Ascending aorta (tissue), 2 donors: ENCODE measurements at regions not wholly inside any gene's neighbourhood (a gene's known extent, or its start where the extent isn't known, plus 50 kb on each side); places are given as distances from the start of the nearest gene placed in this dataset.

ENCODE experiments used
- DNase-seq, 2 donors: peaks; one replicate each; pipeline ENCODE4 v3.0.0-alpha.2; 2019; ENCODE audit warnings: low spot score in 2 of 2
- H3K27ac ChIP-seq, 2 donors: fragments of 200-600 bp; sonication (generic); one replicate each; pipeline ENCODE4 v1.5.1; 2016 to 2017; ENCODE audit warnings: mild to moderate bottlenecking in 1 of 2
- H3K27me3 ChIP-seq: fragments of 200-600 bp; sonication (generic); one replicate; pipeline ENCODE4 v1.5.1; 2017
- H3K36me3 ChIP-seq, 2 donors: fragments of 200-600 bp; sonication (generic); one replicate each; pipeline ENCODE4 v1.5.1; 2016
- H3K4me1 ChIP-seq, 2 donors: fragments of 200-600 bp; sonication (generic); one replicate each; pipeline ENCODE4 v1.5.1; 2016 to 2017; ENCODE audit warnings: mild to moderate bottlenecking in 1 of 2
- H3K4me3 ChIP-seq, 2 donors: fragments of 200-600 bp; sonication (generic); one replicate each; pipeline ENCODE4 v1.5.1; 2016 to 2017; ENCODE audit warnings: mild to moderate bottlenecking in 1 of 2
- H3K9me3 ChIP-seq, 2 donors: fragments of 200-600 bp; sonication (generic); one replicate each; pipeline ENCODE4 v1.5.1; 2016
- CTCF ChIP-seq, 3 experiments: fragments of 200-600 bp in 2 of 3; fragments of 450-650 bp in 1 of 3; sonication (generic) in 2 of 3; IDR thresholded peaks; one replicate each; pipeline ENCODE4 v1.5.1; 2016 to 2019; ENCODE audit warnings: antibody characterized with exemption in 3 of 3, mild to moderate bottlenecking in 1 of 3, moderate library complexity in 1 of 3
- intact Hi-C: fragments of 100-400 bp; cut with DNase I; formaldehyde crosslinking; loops from one replicate; pipeline ENCODE4 v1.15.1; 2023

DNA sequence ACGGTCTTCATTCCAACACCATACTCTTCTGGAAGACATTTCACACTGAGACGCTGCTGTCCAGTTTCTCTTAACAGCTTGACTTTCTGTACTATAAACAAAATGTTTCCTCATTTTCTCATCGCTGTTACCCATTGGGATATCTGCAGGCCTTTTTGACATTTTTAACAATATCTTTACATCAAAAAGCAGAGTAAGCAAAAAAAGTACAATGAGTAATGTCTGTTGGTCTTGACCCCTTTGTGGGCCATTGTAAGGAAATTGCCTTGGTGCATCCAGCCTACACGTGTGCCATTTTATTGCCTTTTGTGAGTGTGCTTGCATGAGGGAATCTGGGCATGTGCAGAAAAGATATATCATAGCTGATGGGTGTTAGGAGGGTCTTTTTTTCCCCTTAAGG, 129.1 kb upstream of the MANEA start:
- intact Hi-C loops, result no loop called here
- no peak overlapping the region for H3K27ac ChIP-seq
- no peaks in the 10 kb centered on the region for H3K27me3 ChIP-seq
- no peaks in the 10 kb centered on the region for H3K4me1 ChIP-seq
- H3K36me3 ChIP-seq, result no peaks in the 10 kb centered on the region
- H3K9me3 ChIP-seq, result no peaks in the 10 kb centered on the region
- DNase-seq, result no peak
- TF ChIP-seq CTCF (IDR thresholded peaks at IDR 0.05), result no peak
- no peak overlapping the region for H3K4me3 ChIP-seq

- no peak overlapping the region for H3K27ac ChIP-seq
- no peak overlapping the region for H3K4me3 ChIP-seq
- DNase-seq, result no peak
- no peaks in the 10 kb centered on the region for H3K36me3 ChIP-seq
- intact Hi-C loops, result no loop called here
- no peaks in the 10 kb centered on the region for H3K9me3 ChIP-seq
- TF ChIP-seq CTCF (IDR thresholded peaks at IDR 0.05), result no peak
- H3K27me3 ChIP-seq, result no peaks in the 10 kb centered on the region
- H3K4me1 ChIP-seq, result no peaks in the 10 kb centered on the region
These were observed 107.8 kb upstream of the MANEA start for GRCh38 chr6:95469511-95469910.

DNA sequence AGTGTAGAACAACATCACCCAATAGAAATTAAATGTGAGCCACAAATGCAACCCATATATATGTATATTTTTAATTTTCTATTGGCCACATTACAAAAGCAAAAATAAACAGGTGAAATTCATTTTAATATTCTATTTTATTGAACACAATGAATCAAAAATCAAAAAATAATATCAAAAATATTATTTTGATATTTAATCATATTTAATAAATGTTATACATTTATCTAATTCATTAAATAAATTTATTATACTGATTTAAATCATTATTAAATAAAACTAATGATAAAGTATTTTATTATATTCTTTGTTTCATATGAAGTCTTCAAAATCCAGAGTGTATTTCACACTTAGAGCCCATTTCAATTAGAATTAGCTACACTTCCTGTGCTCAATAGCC, 98.4 kb upstream of the MANEA start:
- Histone ChIP-seq H3K4me1 (no peaks in the 10 kb centered on the region), H3K36me3 (no peaks in the 10 kb centered on the region), H3K4me3 (no peak overlapping the region), H3K27me3 (no peaks in the 10 kb centered on the region), H3K27ac (no peak overlapping the region), H3K9me3 (no peaks in the 10 kb centered on the region)
- no peak for DNase-seq
- no peak for TF ChIP-seq CTCF (IDR thresholded peaks at IDR 0.05)
- intact Hi-C loops, result no loop called here

DNA sequence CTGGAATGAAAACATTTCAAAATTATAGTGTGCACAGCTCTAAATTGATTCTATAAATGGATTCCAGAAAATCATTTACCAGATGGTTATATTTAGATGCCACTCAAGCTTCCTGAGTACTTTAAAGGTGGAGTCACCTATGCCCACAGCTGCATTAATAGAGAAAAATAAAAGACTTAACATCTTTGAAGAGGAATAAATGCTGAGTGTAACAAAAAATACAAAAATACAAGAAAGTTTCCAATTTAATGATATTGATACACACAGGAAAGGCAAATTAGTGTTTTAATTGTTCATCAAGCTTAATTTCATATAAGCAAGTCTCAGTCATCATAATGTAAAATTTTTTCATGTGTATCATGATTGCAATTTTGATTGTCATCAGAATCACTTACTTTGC, 89.5 kb upstream of the MANEA start:
- no peak for DNase-seq
- TF ChIP-seq CTCF (IDR thresholded peaks at IDR 0.05), result no peak
- Histone ChIP-seq H3K4me1 (no peaks in the 10 kb centered on the region), H3K27me3 (no peaks in the 10 kb centered on the region), H3K4me3 (no peak overlapping the region), H3K27ac (no peak overlapping the region), H3K9me3 (no peaks in the 10 kb centered on the region), H3K36me3 (no peaks in the 10 kb centered on the region)
- intact Hi-C loops, result no loop called here

DNA sequence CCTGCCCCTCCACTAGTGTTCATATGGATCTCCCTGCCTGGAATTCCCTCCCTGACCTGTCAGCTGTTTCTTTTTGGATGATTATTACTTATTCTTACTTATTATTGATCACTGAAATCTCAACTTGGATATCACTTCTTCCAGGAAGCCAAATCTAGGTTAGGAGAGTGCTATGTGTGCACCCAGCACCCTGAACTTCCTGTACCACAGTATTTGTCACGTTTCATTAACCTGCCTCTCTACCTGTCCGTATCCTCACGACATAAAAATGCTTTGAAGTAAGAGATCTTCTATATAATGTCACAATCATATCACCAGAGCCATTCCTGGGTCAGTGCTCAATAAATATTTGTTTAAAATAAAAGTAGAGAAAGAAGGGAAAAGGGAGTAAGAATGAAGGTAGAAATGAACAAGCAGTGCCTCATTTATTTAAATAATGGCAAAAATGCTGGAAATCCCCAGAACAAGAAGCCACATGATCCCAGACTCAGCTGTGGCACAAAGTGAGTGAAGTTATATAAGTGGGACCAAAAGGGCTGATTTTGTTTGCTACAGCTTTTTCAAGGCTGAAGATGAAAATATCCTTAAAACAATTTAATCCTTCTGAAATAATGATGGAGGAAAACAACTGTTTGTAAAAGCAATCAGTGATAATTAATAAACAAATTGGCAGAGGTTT, 88.0 kb upstream of the MANEA start:
- no peak overlapping the region for H3K4me3 ChIP-seq

More for the DNA sequence above, 88.0 kb upstream of the MANEA start:
- Histone ChIP-seq H3K27ac (no peak overlapping the region), H3K4me1 (no peaks in the 10 kb centered on the region), H3K36me3 (no peaks in the 10 kb centered on the region), H3K9me3 (no peaks in the 10 kb centered on the region), H3K27me3 (no peaks in the 10 kb centered on the region)
- TF ChIP-seq CTCF (IDR thresholded peaks at IDR 0.05), result no peak
- no peak for DNase-seq
- intact Hi-C loops, result no loop called here
